AG08396 (cell line): ENCODE measurements at regions not wholly inside any gene's neighbourhood (a gene's known extent, or its start where the extent isn't known, plus 50 kb on each side); places are given as distances from the start of the nearest gene placed in this dataset.

Experiments
- DNase-seq: peaks from one replicate; pipeline ENCODE4 v3.0.0; 2012; ENCODE audit warnings: low spot score, mixed read lengths

DNA sequence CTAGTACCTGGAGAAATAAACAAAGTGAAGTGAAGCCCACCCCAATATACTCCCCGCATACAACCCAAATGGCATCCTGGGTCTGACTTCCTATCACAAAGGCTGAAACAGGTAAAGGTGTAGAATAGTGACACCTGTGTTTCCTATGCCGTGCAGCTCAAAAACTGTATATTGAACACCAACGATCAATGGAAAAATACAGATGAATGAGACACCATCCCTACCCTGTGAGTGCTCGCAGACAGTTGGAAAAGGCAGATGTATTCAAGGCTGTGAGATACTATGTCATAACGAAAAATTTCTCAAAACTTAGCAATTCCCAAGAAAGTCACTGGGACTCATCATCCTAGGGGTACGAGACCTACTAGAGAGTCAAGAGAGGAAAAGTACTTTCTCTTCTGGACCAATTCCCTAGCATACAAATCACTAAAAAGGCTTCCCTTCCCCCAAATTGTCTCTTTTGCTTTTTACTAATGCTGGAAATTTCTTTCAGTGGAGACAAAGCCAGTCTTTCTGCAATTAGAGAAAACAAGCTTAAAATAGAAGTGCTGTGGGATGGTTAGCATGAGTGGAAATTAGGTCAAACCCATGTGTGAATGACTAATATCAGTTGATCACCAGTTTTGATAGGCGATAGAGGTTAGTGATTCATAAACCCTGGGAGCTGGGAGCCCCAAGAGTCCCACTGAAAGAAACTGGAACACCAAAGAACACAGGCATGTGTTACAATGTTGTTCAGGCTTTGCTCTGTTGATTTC is 249.7 kb downstream of the SPTSSA start:
- DNase-seq, result no peak

DNA sequence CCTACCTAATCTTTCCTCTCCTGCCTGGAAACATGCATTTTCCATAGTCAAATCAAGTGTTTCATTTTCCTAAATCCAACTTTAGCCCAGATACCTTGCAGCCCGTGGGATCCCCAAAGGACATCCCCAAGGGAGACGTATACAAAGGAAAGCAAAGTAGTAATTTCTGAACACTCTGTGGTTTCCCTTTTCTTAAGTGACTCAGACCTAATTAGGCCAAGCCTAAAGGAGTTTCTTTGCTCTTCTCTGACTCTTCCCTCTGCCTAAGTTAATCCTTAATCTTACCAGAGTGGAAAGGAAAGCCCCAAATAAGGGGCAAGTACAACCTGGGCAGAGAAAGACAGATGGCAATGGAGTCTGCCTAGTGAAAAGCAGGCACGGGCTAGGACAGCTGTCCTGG is 250.3 kb downstream of the SPTSSA start:
- no peak for DNase-seq

- no peak for DNase-seq
Measured at GRCh38 chr14:34208532-34208931, 253.5 kb downstream of the SPTSSA start.

GRCh38 chr14:34205799-34206198 is 254.9 kb upstream of the EGLN3 start:
- DNase-seq, result no peak

GRCh38 chr14:34204774-34205173 is 253.9 kb upstream of the EGLN3 start:
- DNase-seq, result no peak

DNA sequence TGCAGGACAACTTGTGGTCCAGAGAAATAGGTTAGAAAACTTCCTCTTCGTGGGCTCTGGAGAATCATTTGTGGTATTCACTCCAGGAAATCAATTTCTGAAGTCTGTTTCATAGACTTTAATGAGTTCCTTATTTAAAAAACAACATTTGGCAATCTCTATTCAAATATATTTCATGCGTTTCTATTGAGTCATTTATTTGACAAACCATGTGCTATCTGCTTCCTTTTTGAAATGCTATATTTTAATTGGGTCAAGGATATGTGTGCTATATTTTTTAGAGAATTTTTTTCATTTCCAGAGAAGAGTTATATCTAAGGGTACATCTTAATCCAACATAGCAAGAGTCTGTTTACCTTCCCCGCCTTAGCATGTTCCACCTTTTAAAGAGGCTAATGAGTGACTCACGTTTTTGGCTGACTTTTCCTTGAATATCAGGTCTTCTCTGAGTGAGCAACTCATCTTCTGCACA is 252.4 kb upstream of the EGLN3 start:
- no peak for DNase-seq

GRCh38 chr14:34201909-34202637 is 251.2 kb upstream of the EGLN3 start:
- no peak for DNase-seq

GRCh38 chr14:34199585-34199984 is 248.7 kb upstream of the EGLN3 start:
- DNase-seq, result no peak

- no peak for DNase-seq
Measured at GRCh38 chr14:34198096-34198495, 247.2 kb upstream of the EGLN3 start.

DNA sequence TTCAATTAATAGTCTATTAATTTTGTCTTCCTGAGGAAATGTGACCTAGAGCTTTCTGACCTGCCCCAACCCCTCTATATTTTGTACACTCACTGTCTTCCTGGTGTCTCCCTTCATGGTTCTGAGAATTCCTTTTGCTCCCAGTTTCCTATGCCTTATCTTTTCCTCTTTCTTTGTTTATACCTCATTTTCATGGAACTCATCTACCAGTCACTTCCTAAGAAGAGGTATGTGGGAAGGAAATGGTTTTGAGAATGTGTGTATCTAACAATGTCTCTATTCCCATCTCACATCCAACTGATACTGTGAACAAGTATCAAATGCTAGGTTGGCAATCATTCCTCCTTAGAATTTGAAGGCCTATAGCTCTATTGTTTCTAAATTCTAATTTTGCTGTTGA is 245.1 kb upstream of the EGLN3 start:
- DNase-seq, result no peak

GRCh38 chr14:34190717-34191116 is 239.8 kb upstream of the EGLN3 start:
- DNase-seq, result no peak

DNA sequence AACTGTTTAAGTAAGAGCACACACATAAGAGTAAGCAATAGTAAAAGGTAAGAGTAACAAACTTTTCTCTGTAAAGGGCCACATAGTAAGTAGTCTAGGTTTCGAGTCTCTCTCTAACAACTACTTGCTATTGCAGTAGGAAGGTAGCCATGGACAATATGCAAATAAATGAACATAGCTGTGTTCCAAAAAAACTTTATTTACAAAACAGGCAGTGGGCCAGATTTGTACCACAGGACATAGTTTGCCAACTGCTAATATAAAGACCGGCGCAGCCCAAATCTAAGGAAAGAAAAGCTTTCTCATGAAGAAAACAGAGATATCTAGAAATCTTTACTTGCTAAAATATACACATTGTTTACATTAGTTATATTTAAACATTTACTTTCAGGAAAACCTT is 239.0 kb upstream of the EGLN3 start:
- DNase-seq, result no peak

DNA sequence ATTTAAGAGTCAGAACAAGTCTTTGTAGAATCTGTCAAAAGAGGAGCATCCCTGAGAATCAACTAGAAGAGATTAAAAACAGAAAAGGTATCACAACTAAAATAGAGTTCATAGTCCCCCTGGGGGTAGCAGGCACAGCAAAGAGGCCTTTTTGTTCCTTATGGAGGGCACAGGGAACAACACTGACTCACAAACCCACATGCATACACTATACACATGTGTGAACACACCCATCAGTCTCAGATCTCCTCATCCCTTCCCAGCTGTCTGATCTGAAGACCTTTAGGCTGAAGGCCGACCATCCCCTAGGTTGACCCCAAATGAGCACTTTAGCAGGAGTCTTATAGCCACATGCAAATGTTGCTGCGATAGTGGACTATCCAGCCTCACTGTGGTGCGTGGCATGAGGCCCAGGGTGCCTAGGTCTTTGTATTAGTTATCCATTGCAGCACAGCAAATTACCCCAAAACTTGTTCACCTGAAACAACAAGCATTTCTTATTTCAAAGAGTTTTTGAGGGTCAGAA is 236.7 kb upstream of the EGLN3 start:
- DNase-seq, result no peak

DNA sequence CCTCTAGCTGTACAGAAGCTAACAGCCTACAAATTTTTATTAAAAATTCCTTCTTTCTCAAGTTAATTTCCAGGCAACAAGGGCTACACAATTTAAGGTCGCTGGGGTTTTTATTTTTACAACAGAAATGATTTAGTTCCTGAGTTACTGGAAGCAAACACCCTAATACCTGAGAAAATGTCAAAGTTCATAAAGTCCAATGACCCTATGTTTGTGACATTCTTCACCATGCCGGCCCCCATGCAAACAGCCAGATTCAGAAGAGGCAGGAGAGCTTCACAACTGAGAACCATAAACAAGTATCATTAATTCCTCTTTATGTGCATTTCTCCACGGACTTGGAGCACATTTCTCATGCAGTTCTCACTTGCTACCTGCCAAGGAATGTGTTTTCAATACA is 236.2 kb upstream of the EGLN3 start:
- no peak for DNase-seq

- no peak for DNase-seq
Measured at GRCh38 chr14:34184126-34184525, 233.3 kb upstream of the EGLN3 start.

DNA sequence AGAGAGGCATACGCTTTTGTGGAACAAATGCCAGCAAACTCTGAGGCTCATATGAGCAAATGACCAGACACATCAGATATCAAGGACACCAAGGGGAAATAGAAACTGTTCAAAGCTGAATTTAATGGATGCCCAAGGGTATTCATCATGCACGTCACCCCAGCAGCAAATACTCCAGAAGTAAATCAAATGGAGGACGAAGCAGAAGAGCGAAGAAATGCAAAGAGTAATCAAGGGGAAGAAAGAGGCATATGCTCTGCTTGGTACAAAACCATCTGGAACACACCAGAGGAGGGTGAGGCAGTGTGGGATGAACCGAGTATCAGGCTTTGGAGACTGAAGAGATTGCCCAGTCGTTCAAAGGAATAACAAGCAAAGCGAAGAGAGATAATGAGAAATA is 232.6 kb upstream of the EGLN3 start:
- no peak for DNase-seq

DNA sequence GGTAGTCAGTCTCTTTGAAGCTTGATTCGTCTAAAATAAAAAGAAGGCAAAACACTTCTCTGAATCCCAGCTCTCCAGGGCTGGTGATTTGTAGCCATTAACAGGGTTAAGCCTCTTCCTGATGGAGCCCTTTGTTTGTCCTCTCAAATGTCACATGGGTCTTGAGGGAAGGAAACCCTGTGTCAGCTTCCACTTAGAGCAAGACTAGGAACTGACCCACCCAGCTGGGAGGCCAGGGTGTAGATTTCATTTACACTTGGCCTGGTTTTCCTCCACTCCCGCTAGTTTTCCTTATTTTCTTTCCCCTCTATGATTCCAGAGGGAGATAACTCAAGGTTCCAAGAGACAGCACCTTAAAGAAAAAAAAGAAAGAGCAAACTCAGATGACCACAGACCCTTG is 230.5 kb upstream of the EGLN3 start:
- DNase-seq, result no peak

DNA sequence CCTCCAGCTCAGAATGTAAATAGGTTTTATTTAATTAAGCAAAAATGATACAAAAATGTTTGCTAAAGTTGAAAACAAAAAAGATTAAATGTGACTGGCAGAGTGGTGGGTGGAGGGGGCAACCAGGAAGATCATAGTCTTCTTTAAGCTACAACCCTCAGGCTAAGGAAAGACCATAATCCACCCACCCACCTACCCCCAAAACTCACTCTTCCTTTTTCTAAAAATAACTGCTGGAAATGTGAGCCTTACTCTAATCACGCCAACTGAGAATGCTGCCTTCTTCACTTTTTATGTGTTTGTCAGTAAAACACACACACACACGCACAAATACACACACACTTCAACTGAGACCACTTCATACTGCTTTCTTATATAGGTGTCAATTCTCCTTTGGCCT is 230.0 kb upstream of the EGLN3 start:
- DNase-seq, result no peak

- DNase-seq, result no peak
Measured at GRCh38 chr14:34180434-34180833, 229.6 kb upstream of the EGLN3 start.

GRCh38 chr14:34179727-34180126 is 228.9 kb upstream of the EGLN3 start:
- no peak for DNase-seq

DNA sequence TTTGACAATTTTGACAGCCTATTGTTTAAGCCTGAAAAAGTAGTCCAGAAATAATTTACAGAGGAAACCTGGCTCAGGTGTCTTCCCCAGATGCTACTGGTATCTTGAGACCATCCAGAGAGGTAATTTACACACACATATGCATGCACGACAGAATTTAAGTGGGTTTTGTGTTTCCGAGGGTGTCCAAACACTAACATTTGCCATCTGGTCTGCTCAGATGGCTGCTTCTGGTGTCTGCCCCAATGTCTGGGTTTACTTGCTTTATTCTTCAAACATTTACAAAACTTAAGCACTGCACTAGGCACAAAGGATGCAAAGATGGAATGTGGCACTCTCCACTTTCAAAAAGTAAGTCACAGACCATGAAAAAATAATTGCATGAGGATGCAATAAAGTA is 226.6 kb upstream of the EGLN3 start:
- DNase-seq, result no peak

DNA sequence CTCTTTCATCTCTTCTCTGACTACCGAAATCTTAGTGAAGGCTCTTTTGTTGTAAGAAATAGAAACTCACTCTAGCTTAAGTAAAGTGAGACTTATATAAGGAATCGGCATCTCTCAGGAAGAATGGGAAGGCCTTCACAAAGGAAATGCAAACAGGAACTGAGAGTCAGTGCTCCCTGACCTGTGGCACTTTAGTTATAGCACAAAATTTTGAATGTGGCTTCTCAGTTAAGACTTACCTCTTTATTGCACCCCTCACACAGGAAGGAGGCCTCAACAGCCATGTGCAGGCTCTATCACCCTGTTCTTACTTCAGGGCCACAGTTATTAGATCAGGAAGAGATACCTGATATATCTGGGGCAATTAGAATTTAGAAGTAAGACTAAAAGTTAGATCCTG is 224.7 kb upstream of the EGLN3 start:
- no peak for DNase-seq

DNA sequence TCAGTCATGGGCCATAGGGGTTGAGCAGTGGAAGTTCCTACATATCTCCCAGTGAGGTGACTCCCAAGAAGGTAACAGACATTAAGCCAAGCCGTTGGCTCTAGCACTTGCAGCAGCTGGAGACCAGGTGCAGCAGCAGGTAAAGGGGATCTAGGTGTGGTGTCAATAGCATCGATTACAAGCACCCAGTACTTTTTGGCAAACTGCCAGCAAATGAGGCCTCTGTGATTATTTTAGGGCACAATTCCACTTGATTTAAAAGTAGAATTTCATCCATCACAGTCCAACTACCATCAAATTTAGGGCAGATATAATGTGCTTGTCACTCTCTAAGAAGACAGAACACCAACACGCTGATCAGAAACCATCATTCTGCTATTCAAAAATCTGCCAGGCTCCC is 224.1 kb upstream of the EGLN3 start:
- no peak for DNase-seq
